ENCODE measurements at regions not wholly inside any gene's neighbourhood (a gene's known extent, or its start where the extent isn't known, plus 50 kb on each side); places are given as distances from the start of the nearest gene placed in this dataset.

DNA sequence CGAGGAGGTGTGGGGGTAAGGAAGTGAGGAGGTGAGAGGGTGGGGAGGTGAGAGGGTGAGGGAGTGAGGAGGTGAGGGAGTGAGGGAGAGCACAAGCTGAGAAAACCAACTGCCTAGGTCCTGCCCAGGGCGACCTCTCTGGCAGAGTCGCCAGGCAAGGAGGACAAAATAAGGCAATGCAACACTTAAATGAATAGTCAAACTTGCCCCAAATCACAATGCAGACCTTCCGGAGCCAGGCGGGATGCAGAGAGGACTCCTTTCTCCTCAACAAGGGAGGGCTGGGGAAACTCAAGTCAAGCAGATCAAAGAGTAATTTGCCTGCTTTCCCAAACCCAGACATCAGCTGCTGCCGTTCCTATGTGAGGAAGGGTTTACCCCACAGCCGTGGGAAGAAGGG is 86.0 kb downstream of the CCDC185 start:
- no peak for DNase-seq (ENCODE audit: low read depth in 1 of 2, low spot score in 1 of 2)
- TF ChIP-seq, protein P1, sequence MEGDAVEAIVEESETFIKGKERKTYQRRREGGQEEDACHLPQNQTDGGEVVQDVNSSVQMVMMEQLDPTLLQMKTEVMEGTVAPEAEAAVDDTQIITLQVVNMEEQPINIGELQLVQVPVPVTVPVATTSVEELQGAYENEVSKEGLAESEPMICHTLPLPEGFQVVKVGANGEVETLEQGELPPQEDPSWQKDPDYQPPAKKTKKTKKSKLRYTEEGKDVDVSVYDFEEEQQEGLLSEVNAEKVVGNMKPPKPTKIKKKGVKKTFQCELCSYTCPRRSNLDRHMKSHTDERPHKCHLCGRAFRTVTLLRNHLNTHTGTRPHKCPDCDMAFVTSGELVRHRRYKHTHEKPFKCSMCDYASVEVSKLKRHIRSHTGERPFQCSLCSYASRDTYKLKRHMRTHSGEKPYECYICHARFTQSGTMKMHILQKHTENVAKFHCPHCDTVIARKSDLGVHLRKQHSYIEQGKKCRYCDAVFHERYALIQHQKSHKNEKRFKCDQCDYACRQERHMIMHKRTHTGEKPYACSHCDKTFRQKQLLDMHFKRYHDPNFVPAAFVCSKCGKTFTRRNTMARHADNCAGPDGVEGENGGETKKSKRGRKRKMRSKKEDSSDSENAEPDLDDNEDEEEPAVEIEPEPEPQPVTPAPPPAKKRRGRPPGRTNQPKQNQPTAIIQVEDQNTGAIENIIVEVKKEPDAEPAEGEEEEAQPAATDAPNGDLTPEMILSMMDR (IDR thresholded peaks at IDR 0.05; ENCODE audit: low read depth, low read length), result no peak
- Histone ChIP-seq H3K27ac (no peak overlapping the region), H3K4me1 (ENCODE audit: low read depth) (no peaks in the 10 kb centered on the region), H3K9me3 (ENCODE audit: low read depth) (no peaks in the 10 kb centered on the region), H3K27me3 (no peaks in the 10 kb centered on the region), H3K4me3 (no peak overlapping the region), H3K36me3 (no peaks in the 10 kb centered on the region)

DNA sequence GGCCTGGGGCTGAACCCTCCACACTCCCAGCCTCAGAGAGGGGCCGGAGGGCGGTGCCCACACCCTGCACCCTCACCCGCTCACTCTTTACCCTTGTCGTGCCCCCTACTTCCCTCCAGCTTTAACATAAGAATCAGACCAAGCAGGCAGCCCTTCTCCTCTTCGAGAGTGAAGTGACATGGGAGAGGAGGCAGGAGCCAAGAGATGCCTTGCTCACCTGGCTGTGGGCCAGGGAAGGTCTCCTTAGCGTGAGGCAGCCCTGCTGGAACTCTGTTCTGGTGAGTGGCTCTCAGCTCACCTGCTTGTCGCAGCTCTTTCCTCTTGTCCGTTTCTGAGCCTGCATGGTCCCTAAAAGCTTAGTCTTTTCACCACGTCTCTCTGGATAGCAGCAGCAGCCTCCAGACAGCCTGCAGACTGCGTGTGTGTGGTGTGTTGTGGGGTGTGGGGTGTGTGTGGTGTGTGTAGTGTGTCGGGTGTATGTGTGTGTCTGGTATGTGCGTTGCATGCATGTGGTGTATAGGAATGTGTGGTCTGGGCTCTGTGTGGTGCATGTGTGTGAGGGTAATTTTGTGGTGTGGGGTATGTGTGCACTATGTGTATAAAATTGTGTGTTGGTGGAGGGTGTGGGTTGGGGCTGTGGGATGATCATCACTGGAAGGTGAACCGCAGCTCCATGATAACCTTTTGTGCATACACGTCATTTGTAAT is 86.7 kb downstream of the CCDC185 start:
- Histone ChIP-seq H3K4me3 (no peak overlapping the region), H3K4me1 (ENCODE audit: low read depth) (no peaks in the 10 kb centered on the region), H3K36me3 (no peaks in the 10 kb centered on the region), H3K27me3 (no peaks in the 10 kb centered on the region), H3K27ac (no peak overlapping the region), H3K9me3 (ENCODE audit: low read depth) (no peaks in the 10 kb centered on the region)
- TF ChIP-seq, protein P1 (IDR thresholded peaks at IDR 0.05; ENCODE audit: low read depth, low read length), result no peak
- peak in 1 of 2 donors; percentile 57 for DNase-seq (ENCODE audit: low read depth in 1 of 2, low spot score in 1 of 2)

DNA sequence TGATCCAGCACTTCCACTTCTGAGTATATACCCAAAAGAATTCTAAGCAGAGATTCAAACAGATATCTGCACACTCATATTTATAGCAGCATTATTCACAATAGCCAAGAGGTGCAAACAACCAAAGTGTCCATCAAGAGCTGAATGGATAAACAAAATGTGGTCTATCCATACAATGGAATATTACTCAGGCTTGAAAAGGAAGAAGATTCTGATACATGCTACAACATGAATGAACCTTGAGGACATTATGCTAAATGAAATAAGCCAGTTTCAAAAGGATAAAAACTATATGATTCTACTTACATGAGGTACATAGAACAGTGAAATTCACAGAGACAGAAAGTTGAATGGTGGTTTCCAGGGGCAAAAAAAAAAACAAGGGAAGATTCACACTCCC is 88.9 kb downstream of the CCDC185 start:
- no peaks in the 10 kb centered on the region for H3K9me3 ChIP-seq (ENCODE audit: low read depth)
- H3K4me1 ChIP-seq (ENCODE audit: low read depth), result no peaks in the 10 kb centered on the region
- no peak overlapping the region for H3K4me3 ChIP-seq
- no peaks in the 10 kb centered on the region for H3K36me3 ChIP-seq
- no peak overlapping the region for H3K27ac ChIP-seq
- DNase-seq (ENCODE audit: low read depth in 1 of 2, low spot score in 1 of 2), result no peak
- H3K27me3 ChIP-seq, result no peaks in the 10 kb centered on the region
- TF ChIP-seq, protein P1 (IDR thresholded peaks at IDR 0.05; ENCODE audit: low read depth, low read length), result no peak

DNA sequence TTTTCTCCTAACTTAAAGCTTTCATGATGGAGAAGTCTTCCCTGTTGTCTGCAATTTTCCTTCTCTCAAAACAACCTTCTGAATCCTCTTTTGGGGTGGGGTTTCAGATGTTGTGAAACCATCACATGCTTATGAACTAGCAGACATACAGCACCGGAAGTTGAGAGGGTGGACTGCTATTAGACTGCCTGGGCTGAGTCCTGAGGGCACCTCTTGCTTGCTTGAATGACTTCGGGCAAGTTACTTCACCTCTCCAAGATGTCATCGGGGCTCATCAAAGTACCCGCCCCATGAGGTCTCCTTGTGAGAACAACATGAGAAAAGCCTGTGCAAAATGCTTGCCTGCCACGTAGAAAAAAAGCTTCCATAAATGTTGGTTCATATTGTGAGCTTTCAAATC is 89.6 kb downstream of the CCDC185 start:
- Histone ChIP-seq H3K36me3 (no peaks in the 10 kb centered on the region), H3K4me3 (no peak overlapping the region), H3K27me3 (no peaks in the 10 kb centered on the region), H3K9me3 (ENCODE audit: low read depth) (no peaks in the 10 kb centered on the region), H3K4me1 (ENCODE audit: low read depth) (peaks cover 6% of the 10 kb centered on the region), H3K27ac (no peak overlapping the region)
- DNase-seq (ENCODE audit: low read depth in 1 of 2, low spot score in 1 of 2), result no peak
- TF ChIP-seq, protein P1 (IDR thresholded peaks at IDR 0.05; ENCODE audit: low read depth, low read length), result no peak

DNA sequence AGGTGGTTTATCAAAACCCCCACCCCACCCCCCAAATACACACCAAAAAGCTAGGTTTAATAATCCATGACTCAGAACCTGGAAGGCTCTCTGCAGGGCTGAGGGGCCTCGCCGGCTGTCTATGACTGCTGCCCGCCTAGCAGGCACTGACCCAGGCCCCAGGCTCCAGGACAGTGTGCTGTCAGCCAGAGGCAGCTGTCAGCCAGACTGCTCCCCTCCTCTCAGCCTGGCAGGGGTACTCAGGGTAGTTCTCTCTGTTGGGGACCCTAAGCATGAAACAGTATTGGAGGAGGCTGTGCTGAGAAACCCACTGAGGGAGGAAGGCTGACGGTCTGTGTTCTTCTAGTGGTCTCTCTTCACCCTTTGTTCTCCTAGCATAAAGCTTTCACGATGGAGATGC is 90.3 kb downstream of the CCDC185 start:
- TF ChIP-seq, protein P1 (IDR thresholded peaks at IDR 0.05; ENCODE audit: low read depth, low read length), result no peak
- Histone ChIP-seq H3K36me3 (no peaks in the 10 kb centered on the region), H3K9me3 (ENCODE audit: low read depth) (no peaks in the 10 kb centered on the region), H3K27me3 (no peaks in the 10 kb centered on the region), H3K4me3 (no peak overlapping the region), H3K4me1 (ENCODE audit: low read depth) (peaks cover 8% of the 10 kb centered on the region), H3K27ac (no peak overlapping the region)
- DNase-seq (ENCODE audit: low read depth in 1 of 2, low spot score in 1 of 2), result no peak

Data from cardiac muscle cell (in vitro differentiated cells and primary cell).